ENCODE measurements at regions not wholly inside any gene's neighbourhood (a gene's known extent, or its start where the extent isn't known, plus 50 kb on each side); places are given as distances from the start of the nearest gene placed in this dataset.
"Not testable (repeated sequence)": the region's sequence is repeated elsewhere in the genome, so short reads cannot be mapped to it uniquely, and the experiment has no call there.

- no peak for DNase-seq (ENCODE audit: low spot score)
These were observed 747.1 kb downstream of the CETN3 start for GRCh38 chr5:89662499-89662898.

- DNase-seq (ENCODE audit: low spot score): no peak
These were observed 755.9 kb upstream of the MEF2C start for GRCh38 chr5:89638871-89639270.

GRCh38 chr5:89634176-89634575, 751.2 kb upstream of the MEF2C start:
- DNase-seq (ENCODE audit: low spot score): not testable (repeated sequence)

GRCh38 chr5:89630064-89630463, 747.1 kb upstream of the MEF2C start:
- not testable (repeated sequence) for DNase-seq (ENCODE audit: low spot score)

- no peak for DNase-seq (ENCODE audit: low spot score)
These were observed 746.1 kb upstream of the MEF2C start for GRCh38 chr5:89628876-89629635.

GRCh38 chr5:89615839-89616518, 733.0 kb upstream of the MEF2C start:
- DNase-seq (ENCODE audit: low spot score): no peak

GRCh38 chr5:89613222-89613956, 730.4 kb upstream of the MEF2C start:
- DNase-seq (ENCODE audit: low spot score): peak; percentile 6

GRCh38 chr5:89606939-89607534, 724.1 kb upstream of the MEF2C start:
- no peak for DNase-seq (ENCODE audit: low spot score)

- no peak for DNase-seq (ENCODE audit: low spot score)
These were observed 721.4 kb upstream of the MEF2C start for GRCh38 chr5:89604342-89604741.

GRCh38 chr5:89601880-89602279, 718.9 kb upstream of the MEF2C start:
- DNase-seq (ENCODE audit: low spot score): no peak

GRCh38 chr5:89597878-89598277, 714.9 kb upstream of the MEF2C start:
- no peak for DNase-seq (ENCODE audit: low spot score)

GRCh38 chr5:89596821-89597220, 713.8 kb upstream of the MEF2C start:
- no peak for DNase-seq (ENCODE audit: low spot score)

- DNase-seq (ENCODE audit: low spot score): peak; percentile 12
These were observed 712.1 kb upstream of the MEF2C start for GRCh38 chr5:89595056-89595455.

- peak; percentile 44 for DNase-seq (ENCODE audit: low spot score)
These were observed 701.5 kb upstream of the MEF2C start for GRCh38 chr5:89584339-89584956.

- DNase-seq (ENCODE audit: low spot score): no peak
These were observed 700.5 kb upstream of the MEF2C start for GRCh38 chr5:89583534-89583933.

- DNase-seq (ENCODE audit: low spot score): no peak
These were observed 699.9 kb upstream of the MEF2C start for GRCh38 chr5:89582768-89583339.

GRCh38 chr5:89580976-89581375, 698.0 kb upstream of the MEF2C start:
- DNase-seq (ENCODE audit: low spot score): no peak

GRCh38 chr5:89575319-89575718, 692.3 kb upstream of the MEF2C start:
- DNase-seq (ENCODE audit: low spot score): no peak

- no peak for DNase-seq (ENCODE audit: low spot score)
These were observed 690.4 kb upstream of the MEF2C start for GRCh38 chr5:89573345-89573744.

- peak; percentile 48 for DNase-seq (ENCODE audit: low spot score)
These were observed 689.7 kb upstream of the MEF2C start for GRCh38 chr5:89572696-89573095.

GRCh38 chr5:89570557-89570956, 687.6 kb upstream of the MEF2C start:
- no peak for DNase-seq (ENCODE audit: low spot score)

GRCh38 chr5:89566340-89566739, 683.4 kb upstream of the MEF2C start:
- no peak for DNase-seq (ENCODE audit: low spot score)

Data from AG20443 (cell line).